Muscle of leg (tissue), 3 donors: ENCODE measurements at regions not wholly inside any gene's neighbourhood (a gene's known extent, or its start where the extent isn't known, plus 50 kb on each side); places are given as distances from the start of the nearest gene placed in this dataset.

Experiments used
- DNase-seq: peaks from one replicate; pipeline ENCODE4 v3.0.0; 2013
- H3K27ac ChIP-seq: one replicate; pipeline ENCODE4 v1.5.1; 2013; ENCODE audit warnings: mild to moderate bottlenecking, low read length, control low read depth
- H3K27me3 ChIP-seq: one replicate; pipeline ENCODE4 v1.6.1; 2013; ENCODE audit warnings: low read length; ENCODE audit not compliant: control insufficient read depth, insufficient read depth
- H3K36me3 ChIP-seq: one replicate; pipeline ENCODE4 v1.6.1; 2013; ENCODE audit warnings: low read length; ENCODE audit not compliant: control insufficient read depth, insufficient read depth
- H3K4me1 ChIP-seq: one replicate; pipeline ENCODE4 v1.6.1; 2013; ENCODE audit warnings: low read length; ENCODE audit not compliant: control insufficient read depth, insufficient read depth
- H3K4me3 ChIP-seq: one replicate; pipeline ENCODE4 v1.5.1; 2013; ENCODE audit warnings: low read length, control low read depth
- H3K9me3 ChIP-seq: replicated peaks from 2 replicates; pipeline ENCODE4 v1.6.1; 2013; ENCODE audit warnings: low read depth, low read length; ENCODE audit not compliant: control insufficient read depth
- WGBS: methylation state at CpG from one replicate; pipeline ENCODE4 v1.1.5; 2013; ENCODE audit warnings: missing lambda C conversion rate; ENCODE audit not compliant: insufficient coverage; 5-methylcytosine and 5-hydroxymethylcytosine counted together

DNA sequence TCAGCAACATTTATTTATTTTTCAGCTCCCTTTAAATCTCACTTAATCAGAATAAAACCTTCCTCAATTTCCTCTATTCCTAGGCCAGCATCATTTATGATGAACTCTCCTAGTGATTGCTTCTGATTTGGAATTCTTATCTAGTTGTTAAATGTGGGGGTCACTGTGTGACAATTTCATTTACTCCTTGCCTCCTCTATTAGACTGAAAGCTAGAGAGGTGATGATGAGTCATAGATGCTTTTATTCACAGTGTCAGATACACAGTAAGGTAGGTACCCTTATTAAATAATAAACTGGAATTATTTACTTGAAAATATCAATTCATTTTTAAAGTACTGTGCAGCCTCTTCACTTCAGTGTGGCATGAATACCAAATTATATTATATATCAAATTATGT is 960.6 kb downstream of the MAT2B start:
- Histone ChIP-seq H3K9me3 (no peaks in the 10 kb centered on the region), H3K4me3 (no peak overlapping the region), H3K27me3 (no peaks in the 10 kb centered on the region), H3K36me3 (no peaks in the 10 kb centered on the region), H3K4me1 (no peaks in the 10 kb centered on the region), H3K27ac (no peak overlapping the region)
- DNase-seq: no peak

DNA sequence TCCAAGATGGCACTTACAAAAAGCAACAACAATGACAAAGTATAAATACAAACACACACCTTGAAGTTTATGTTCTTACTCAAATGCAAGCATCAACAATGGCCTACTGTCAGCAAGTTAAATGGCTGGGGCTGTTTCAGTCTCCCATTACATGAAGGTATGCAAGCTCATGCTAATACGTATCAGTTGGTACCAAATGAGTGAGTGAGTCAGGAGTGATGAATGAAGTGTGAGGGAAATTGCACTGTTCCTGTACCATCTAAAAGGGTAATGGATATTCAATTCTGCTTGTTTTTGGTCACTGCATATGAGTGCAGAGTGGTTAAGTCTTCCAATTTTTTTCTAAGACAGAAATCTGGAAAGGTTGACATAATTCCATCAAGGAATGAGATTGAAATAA is 964.9 kb downstream of the MAT2B start:
- DNase-seq: peak; percentile 10
- H3K27me3 ChIP-seq: no peaks in the 10 kb centered on the region
- H3K36me3 ChIP-seq: no peaks in the 10 kb centered on the region
- no peaks in the 10 kb centered on the region for H3K4me1 ChIP-seq
- WGBS: no CpG with 5 or more reads among the region's 1 CpG
- no peak overlapping the region for H3K4me3 ChIP-seq
- peaks cover 5% of the 10 kb centered on the region for H3K9me3 ChIP-seq
- H3K27ac ChIP-seq: no peak overlapping the region

DNA sequence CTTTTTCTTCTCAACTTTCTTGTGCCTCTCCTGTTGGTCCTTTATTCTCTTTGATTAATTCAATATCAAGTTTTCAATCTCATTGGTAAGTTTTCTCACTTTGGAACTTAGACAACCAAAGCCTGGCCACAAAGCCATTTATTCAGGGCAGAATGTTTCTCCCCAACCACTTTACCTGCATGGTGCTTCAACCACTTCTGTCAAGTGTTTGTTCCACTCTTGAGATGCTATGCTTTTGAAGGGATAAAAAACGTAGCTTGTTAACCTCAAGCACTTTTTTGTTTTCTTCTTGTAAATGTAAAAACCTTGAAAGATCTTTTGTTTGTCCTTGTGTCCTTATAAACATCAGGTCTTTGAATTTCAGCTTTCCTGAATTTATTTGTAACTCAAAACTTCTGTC is 966.7 kb downstream of the MAT2B start:
- H3K27ac ChIP-seq: no peak overlapping the region
- no peaks in the 10 kb centered on the region for H3K36me3 ChIP-seq
- H3K9me3 ChIP-seq: peaks cover 5% of the 10 kb centered on the region
- no peaks in the 10 kb centered on the region for H3K4me1 ChIP-seq
- no peaks in the 10 kb centered on the region for H3K27me3 ChIP-seq
- H3K4me3 ChIP-seq: no peak overlapping the region
- DNase-seq: no peak
- WGBS: no CpG with 5 or more reads among the region's 1 CpG

DNA sequence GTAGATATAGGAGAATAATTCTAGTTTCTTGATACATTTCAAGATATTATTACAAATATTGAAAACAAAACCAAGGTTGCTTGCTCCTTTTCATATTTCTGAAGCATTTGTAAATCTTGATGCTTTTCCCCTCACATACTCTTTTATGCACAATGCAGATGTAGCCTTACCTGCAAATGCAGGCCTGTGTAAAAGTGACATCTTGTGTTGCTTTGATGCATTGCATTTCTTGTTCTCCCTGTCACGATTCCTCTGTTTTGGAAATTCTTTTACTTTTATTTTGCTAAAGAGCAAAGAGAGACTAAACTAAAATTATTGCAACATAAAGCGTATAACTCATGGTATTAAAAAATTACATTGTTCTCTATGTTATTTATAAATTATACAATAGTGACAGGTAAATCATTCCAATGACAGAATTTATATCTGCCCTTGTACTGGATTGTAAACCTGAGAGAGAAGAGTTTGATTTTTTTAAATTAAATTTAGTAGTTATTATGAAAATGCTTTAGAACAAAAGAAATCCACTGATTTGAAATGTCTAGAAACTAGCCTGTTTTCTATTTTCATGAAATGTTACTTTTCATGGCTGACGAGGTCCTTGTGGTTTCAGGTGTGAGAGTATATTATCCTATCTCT is 970.0 kb downstream of the MAT2B start:
- H3K27ac ChIP-seq: no peak overlapping the region
- H3K4me1 ChIP-seq: no peaks in the 10 kb centered on the region
- H3K36me3 ChIP-seq: no peaks in the 10 kb centered on the region
- H3K27me3 ChIP-seq: no peaks in the 10 kb centered on the region
- peak; percentile 38 for DNase-seq
- no CpG with 5 or more reads among the region's 3 CpGs for WGBS
- no peak overlapping the region for H3K4me3 ChIP-seq
- H3K9me3 ChIP-seq: peaks cover 5% of the 10 kb centered on the region

DNA sequence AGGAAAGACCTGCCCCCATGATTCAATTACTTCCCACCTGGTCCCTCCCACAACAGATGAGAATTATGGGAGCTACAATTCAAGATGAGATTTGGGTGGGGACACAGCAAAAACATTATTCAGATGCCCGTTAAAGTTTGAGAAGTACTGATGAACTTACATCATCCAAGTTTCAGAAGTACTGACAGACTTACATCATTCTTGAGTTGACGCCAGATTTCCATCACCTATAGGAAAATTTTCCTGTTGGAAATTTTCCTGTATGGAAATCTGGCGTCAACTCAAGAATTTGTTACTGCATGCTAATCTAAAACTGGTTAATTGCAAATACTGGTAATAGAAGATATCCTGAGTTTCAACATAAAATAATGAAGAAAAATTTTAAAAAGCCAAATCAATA is 975.9 kb downstream of the MAT2B start:
- Histone ChIP-seq H3K27ac (no peak overlapping the region), H3K9me3 (no peaks in the 10 kb centered on the region), H3K27me3 (no peaks in the 10 kb centered on the region), H3K4me1 (no peaks in the 10 kb centered on the region), H3K4me3 (no peak overlapping the region), H3K36me3 (no peaks in the 10 kb centered on the region)
- no CpG with 5 or more reads among the region's 3 CpGs for WGBS
- DNase-seq: no peak

DNA sequence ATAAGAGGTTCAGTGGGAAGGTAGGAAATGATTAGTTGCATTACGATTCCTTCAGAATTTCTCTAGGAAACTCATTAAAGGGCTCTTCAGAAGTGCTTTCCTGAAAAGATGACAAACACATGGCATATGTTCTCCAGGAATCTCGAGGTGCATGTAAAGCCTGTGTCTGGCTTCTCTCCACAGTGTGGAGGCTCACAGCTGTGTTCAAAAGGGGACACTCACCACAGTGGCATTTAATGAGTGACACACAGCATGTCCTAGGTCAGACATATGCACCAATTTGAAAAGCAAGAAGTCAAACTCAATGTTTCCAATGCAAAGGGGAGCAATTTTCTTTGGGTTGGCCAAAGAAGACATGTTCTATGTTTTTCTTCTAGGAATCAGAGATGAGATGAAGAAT is 976.9 kb downstream of the MAT2B start:
- Histone ChIP-seq H3K9me3 (no peaks in the 10 kb centered on the region), H3K27me3 (no peaks in the 10 kb centered on the region), H3K4me1 (no peaks in the 10 kb centered on the region), H3K4me3 (no peak overlapping the region), H3K27ac (no peak overlapping the region), H3K36me3 (no peaks in the 10 kb centered on the region)
- DNase-seq: no peak
- WGBS: 25% methylated on average over 1 of the region's 2 CpGs

DNA sequence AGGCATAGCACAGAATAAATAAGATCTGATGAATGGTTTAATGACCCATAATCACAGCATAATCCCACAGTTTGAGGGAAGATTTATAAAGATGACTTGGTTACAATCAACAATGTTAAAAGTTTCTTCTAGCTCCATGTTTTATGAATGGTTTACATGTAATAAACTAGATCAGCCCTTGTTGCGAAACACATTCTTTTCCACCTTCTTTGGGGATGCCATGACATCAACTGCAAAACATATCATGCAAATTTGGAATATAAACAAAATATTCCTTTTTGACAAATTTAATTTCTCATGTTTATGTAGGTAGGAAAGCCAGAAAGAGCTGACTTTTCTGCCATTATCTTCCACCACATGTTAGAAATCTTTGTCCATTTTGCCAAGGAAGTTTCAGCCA is 979.5 kb downstream of the MAT2B start:
- no peaks in the 10 kb centered on the region for H3K9me3 ChIP-seq
- H3K27me3 ChIP-seq: no peaks in the 10 kb centered on the region
- H3K4me3 ChIP-seq: no peak overlapping the region
- WGBS: no CpG with 5 or more reads among the region's 1 CpG
- DNase-seq: no peak
- no peak overlapping the region for H3K27ac ChIP-seq
- no peaks in the 10 kb centered on the region for H3K4me1 ChIP-seq
- H3K36me3 ChIP-seq: no peaks in the 10 kb centered on the region

DNA sequence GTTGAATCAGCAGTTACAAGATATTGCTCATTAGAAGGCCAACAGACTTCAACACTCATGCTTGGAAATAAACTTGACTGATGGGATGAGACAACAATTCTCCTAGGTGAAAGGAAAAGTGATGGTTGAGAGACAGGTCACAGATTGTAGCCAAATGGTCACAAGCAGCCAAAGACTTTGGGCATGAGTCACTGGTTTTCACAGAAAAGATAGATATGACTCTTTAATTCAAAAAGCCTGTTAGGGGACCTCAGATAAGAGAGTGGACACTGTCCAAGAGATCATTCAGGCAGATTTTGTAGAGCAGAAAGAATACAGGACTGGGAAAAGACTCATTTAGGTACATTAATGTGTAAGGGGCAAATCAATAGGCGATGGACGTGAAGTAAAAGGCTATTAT is 982.5 kb downstream of the MAT2B start:
- no peaks in the 10 kb centered on the region for H3K4me1 ChIP-seq
- H3K4me3 ChIP-seq: no peak overlapping the region
- WGBS: 100% methylated on average over 2 of the region's 2 CpGs
- H3K27me3 ChIP-seq: no peaks in the 10 kb centered on the region
- no peaks in the 10 kb centered on the region for H3K36me3 ChIP-seq
- no peaks in the 10 kb centered on the region for H3K9me3 ChIP-seq
- H3K27ac ChIP-seq: no peak overlapping the region
- no peak for DNase-seq

DNA sequence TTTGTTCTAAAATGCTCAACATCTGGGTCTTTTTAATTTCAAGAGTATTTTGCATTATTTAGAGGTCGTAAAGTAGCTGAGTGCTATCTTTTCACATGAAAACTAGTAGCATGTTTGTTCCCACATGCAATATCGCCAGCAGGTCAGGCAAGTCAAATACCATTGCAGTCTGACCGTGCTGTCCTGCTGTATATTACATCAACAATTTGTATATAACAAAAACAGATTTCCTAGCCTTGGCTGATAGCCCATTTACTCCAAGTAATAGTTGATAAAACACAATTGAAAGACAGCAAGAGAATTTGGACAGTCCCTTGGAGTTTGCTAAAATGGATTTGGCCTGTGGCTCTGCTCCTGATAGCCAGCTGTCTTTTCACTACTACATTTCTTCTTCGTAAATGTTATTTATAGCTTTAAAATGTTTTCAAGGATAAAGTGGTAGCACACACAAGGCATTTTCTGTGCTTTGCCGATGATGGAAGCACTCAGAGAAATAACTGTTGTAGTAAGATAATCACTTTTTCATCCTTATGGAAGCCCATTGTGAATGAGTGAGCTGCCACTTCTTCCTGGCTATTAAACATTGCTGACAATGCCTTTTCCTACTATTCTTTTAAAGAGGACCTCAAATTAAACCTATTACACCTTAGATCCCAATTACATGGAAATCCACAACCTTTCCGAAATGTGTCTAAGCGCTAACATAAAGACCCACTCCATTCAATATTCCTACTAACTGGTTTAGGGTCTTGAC is 992.1 kb downstream of the MAT2B start:
- H3K4me3 ChIP-seq: no peak overlapping the region
- no peaks in the 10 kb centered on the region for H3K27me3 ChIP-seq
- no peaks in the 10 kb centered on the region for H3K9me3 ChIP-seq
- H3K4me1 ChIP-seq: no peaks in the 10 kb centered on the region
- no peak overlapping the region for H3K27ac ChIP-seq
- peak; percentile 61 for DNase-seq
- H3K36me3 ChIP-seq: no peaks in the 10 kb centered on the region
- 28% methylated on average over 2 of the region's 7 CpGs for WGBS

DNA sequence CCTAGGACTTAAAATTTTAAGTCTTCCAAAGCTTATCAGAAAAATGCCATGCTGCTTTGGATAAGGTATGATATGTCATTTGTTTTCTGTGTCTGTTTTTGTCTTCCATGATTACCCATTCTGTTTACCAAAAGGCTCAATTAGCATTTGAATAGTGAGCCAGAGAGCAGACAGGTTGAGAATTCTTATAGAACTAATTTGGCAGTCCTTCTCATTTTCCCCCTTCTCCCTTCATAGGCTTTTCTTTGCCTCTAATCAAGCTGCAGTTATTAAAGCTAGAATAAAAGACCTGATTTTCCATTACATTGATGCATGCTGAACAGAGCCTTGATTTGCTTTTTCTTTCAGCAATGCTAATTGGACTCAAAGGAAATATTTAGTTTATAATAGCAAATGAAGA is 993.0 kb downstream of the MAT2B start:
- no peak for DNase-seq
- H3K4me1 ChIP-seq: no peaks in the 10 kb centered on the region
- no peaks in the 10 kb centered on the region for H3K36me3 ChIP-seq
- no peak overlapping the region for H3K27ac ChIP-seq
- no peaks in the 10 kb centered on the region for H3K9me3 ChIP-seq
- no peak overlapping the region for H3K4me3 ChIP-seq
- no peaks in the 10 kb centered on the region for H3K27me3 ChIP-seq

DNA sequence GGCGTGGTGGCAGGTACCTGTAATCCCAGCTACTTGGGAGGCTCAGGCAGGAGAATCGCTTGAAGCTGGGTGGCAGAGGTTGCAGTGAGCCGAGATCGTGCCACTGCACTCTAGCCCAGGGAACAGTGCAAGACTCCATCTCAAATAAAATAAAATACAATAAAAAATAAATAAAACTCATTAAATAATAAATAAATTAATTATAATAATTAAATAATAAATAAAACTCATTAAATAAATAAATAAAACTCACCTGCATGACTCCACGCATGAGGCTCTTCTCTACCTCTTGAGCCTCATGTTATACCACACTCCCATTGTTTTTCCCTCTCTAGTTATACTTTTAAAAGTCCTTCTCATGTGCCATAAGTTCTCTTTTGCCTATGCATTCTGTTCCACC is 995.4 kb downstream of the MAT2B start:
- no peak for DNase-seq
- Histone ChIP-seq H3K4me1 (no peaks in the 10 kb centered on the region), H3K27me3 (no peaks in the 10 kb centered on the region), H3K27ac (no peak overlapping the region), H3K4me3 (no peak overlapping the region), H3K36me3 (no peaks in the 10 kb centered on the region), H3K9me3 (no peaks in the 10 kb centered on the region)
- WGBS: 100% methylated on average over 3 of the region's 5 CpGs
